Jurkat, Clone E6-1 (cell line): ENCODE measurements at regions not wholly inside any gene's neighbourhood (a gene's known extent, or its start where the extent isn't known, plus 50 kb on each side); places are given as distances from the start of the nearest gene placed in this dataset.

Experiments
- DNase-seq: peaks from one replicate; pipeline ENCODE4 v3.0.0-alpha.2; 2011; ENCODE audit warnings: low read depth, low spot score
- H3K4me3 ChIP-seq: 2 replicates; pipeline ENCODE4 v1.5.1; 2011; ENCODE audit warnings: mild to moderate bottlenecking, low read length, control low read depth, moderate library complexity

- H3K4me3 ChIP-seq: no peak overlapping the region
- DNase-seq: peak; percentile 25
These were observed 50.6 kb upstream of the UQCRFS1 start for GRCh38 chr19:29263305-29264135.

- DNase-seq: no peak
- H3K4me3 ChIP-seq: no peak overlapping the region
These were observed 51.9 kb upstream of the UQCRFS1 start for GRCh38 chr19:29264897-29265296.

- H3K4me3 ChIP-seq: no peak overlapping the region
- DNase-seq: no peak
These were observed 52.5 kb upstream of the UQCRFS1 start for GRCh38 chr19:29265436-29265835.

- DNase-seq: no peak
- no peak overlapping the region for H3K4me3 ChIP-seq
These were observed 53.0 kb upstream of the UQCRFS1 start for GRCh38 chr19:29266001-29266400.

- no peak for DNase-seq
These were observed 53.7 kb upstream of the UQCRFS1 start for GRCh38 chr19:29266603-29267002.

GRCh38 chr19:29267701-29268100 is 54.8 kb upstream of the UQCRFS1 start:
- DNase-seq: no peak
- H3K4me3 ChIP-seq: no peak overlapping the region

More at GRCh38 chr19:29266603-29267002, 53.7 kb upstream of the UQCRFS1 start:
- no peak overlapping the region for H3K4me3 ChIP-seq

- DNase-seq: no peak
- H3K4me3 ChIP-seq: no peak overlapping the region
These were observed 55.2 kb upstream of the UQCRFS1 start for GRCh38 chr19:29268103-29268502.

GRCh38 chr19:29268721-29269393 is 55.9 kb upstream of the UQCRFS1 start:
- H3K4me3 ChIP-seq: no peak overlapping the region
- DNase-seq: no peak

GRCh38 chr19:29269641-29270040 is 56.7 kb upstream of the UQCRFS1 start:
- H3K4me3 ChIP-seq: no peak overlapping the region
- no peak for DNase-seq

- no peak for DNase-seq
- no peak overlapping the region for H3K4me3 ChIP-seq
These were observed 58.4 kb upstream of the UQCRFS1 start for GRCh38 chr19:29271341-29271740.

GRCh38 chr19:29271911-29272310 is 59.0 kb upstream of the UQCRFS1 start:
- no peak overlapping the region for H3K4me3 ChIP-seq
- no peak for DNase-seq

GRCh38 chr19:29273000-29273640 is 60.2 kb upstream of the UQCRFS1 start:
- H3K4me3 ChIP-seq: no peak overlapping the region
- no peak for DNase-seq

GRCh38 chr19:29275266-29275665 is 62.3 kb upstream of the UQCRFS1 start:
- DNase-seq: no peak
- no peak overlapping the region for H3K4me3 ChIP-seq

- peak; percentile 73 for DNase-seq
- no peak overlapping the region for H3K4me3 ChIP-seq
These were observed 64.2 kb upstream of the UQCRFS1 start for GRCh38 chr19:29277102-29277501.

GRCh38 chr19:29278716-29279115 is 65.8 kb upstream of the UQCRFS1 start:
- DNase-seq: no peak
- no peak overlapping the region for H3K4me3 ChIP-seq

GRCh38 chr19:29283366-29283765 is 70.4 kb upstream of the UQCRFS1 start:
- H3K4me3 ChIP-seq: no peak overlapping the region
- no peak for DNase-seq

- DNase-seq: no peak
- H3K4me3 ChIP-seq: no peak overlapping the region
These were observed 72.3 kb upstream of the UQCRFS1 start for GRCh38 chr19:29285187-29285687.

- DNase-seq: no peak
- H3K4me3 ChIP-seq: no peak overlapping the region
These were observed 72.9 kb upstream of the UQCRFS1 start for GRCh38 chr19:29285878-29286277.

GRCh38 chr19:29287061-29287460 is 74.1 kb upstream of the UQCRFS1 start:
- H3K4me3 ChIP-seq: no peak overlapping the region
- DNase-seq: no peak

- DNase-seq: no peak
- no peak overlapping the region for H3K4me3 ChIP-seq
These were observed 75.3 kb upstream of the UQCRFS1 start for GRCh38 chr19:29288256-29288655.
